Thyroid gland (tissue), 4 donors: ENCODE measurements at regions not wholly inside any gene's neighbourhood (a gene's known extent, or its start where the extent isn't known, plus 50 kb on each side); places are given as distances from the start of the nearest gene placed in this dataset.

Experiments
- DNase-seq, 2 donors: peaks; one replicate each; pipeline ENCODE4 v3.0.0-alpha.2; 2019
- H3K27ac ChIP-seq, 3 donors: fragments of 200-600 bp; sonication (generic); 1 replicate in 2 of 3; 2 replicates in 1 of 3; pipeline ENCODE4 v1.5.1; 2016 to 2019; ENCODE audit warnings: mild to moderate bottlenecking in 1 of 3, moderate library complexity in 1 of 3
- H3K27me3 ChIP-seq: fragments of 200-600 bp; sonication (generic); one replicate; pipeline ENCODE4 v1.5.1; 2019
- H3K36me3 ChIP-seq, 2 donors: fragments of 200-600 bp; sonication (generic); one replicate each; pipeline ENCODE4 v1.5.1; 2016 to 2019
- H3K4me1 ChIP-seq, 2 donors: fragments of 200-600 bp; sonication (generic); one replicate each; pipeline ENCODE4 v1.5.1; 2017 to 2019
- H3K4me3 ChIP-seq, 3 donors: fragments of 200-600 bp; sonication (generic); replicated peaks in 1 of 3; 1 replicate in 2 of 3; 2 replicates in 1 of 3; pipeline ENCODE4 v1.5.1; 2016; ENCODE audit warnings: mild to moderate bottlenecking in 1 of 3
- H3K9me3 ChIP-seq: fragments of 200-600 bp; sonication (generic); one replicate; pipeline ENCODE4 v1.5.1; 2017
- POLR2A ChIP-seq, 2 donors: fragments of 450-650 bp; IDR thresholded peaks; one replicate each; pipeline ENCODE4 v1.6.1; 2017; ENCODE audit warnings: antibody characterized with exemption in 2 of 2, mild to moderate bottlenecking in 2 of 2, moderate library complexity in 1 of 2
- WGBS, 2 donors: methylation state at CpG; one replicate each; pipeline ENCODE4 v1.1.5; 2017; 5-methylcytosine and 5-hydroxymethylcytosine counted together
- intact Hi-C: fragments of 100-400 bp; cut with DNase I; formaldehyde crosslinking; loops from one replicate; pipeline ENCODE4 v1.15.1; 2023
- TF ChIP-seq, protein P1 (sequence below), 6 experiments: fragments of 200-600 bp in 3 of 6; fragments of 450-650 bp in 3 of 6; sonication (generic) in 3 of 6; IDR thresholded peaks; one replicate each; pipeline ENCODE4 v1.5.1; 2016 to 2019; ENCODE audit warnings: antibody characterized with exemption in 6 of 6, mild to moderate bottlenecking in 2 of 6, inconsistent platforms in 1 of 6, moderate library complexity in 1 of 6

- Histone ChIP-seq H3K4me3 (no peak overlapping the region), H3K9me3 (no peaks in the 10 kb centered on the region), H3K36me3 (no peaks in the 10 kb centered on the region), H3K4me1 (no peaks in the 10 kb centered on the region), H3K27me3 (no peaks in the 10 kb centered on the region), H3K27ac (no peak overlapping the region)
- no peak for DNase-seq
- intact Hi-C loops = no loop called here
- WGBS, 2 donors = 90% methylated on average over 3 of the region's 3 CpGs
- no peak for TF ChIP-seq POLR2A (IDR thresholded peaks at IDR 0.05)
- TF ChIP-seq, protein P1, sequence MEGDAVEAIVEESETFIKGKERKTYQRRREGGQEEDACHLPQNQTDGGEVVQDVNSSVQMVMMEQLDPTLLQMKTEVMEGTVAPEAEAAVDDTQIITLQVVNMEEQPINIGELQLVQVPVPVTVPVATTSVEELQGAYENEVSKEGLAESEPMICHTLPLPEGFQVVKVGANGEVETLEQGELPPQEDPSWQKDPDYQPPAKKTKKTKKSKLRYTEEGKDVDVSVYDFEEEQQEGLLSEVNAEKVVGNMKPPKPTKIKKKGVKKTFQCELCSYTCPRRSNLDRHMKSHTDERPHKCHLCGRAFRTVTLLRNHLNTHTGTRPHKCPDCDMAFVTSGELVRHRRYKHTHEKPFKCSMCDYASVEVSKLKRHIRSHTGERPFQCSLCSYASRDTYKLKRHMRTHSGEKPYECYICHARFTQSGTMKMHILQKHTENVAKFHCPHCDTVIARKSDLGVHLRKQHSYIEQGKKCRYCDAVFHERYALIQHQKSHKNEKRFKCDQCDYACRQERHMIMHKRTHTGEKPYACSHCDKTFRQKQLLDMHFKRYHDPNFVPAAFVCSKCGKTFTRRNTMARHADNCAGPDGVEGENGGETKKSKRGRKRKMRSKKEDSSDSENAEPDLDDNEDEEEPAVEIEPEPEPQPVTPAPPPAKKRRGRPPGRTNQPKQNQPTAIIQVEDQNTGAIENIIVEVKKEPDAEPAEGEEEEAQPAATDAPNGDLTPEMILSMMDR (IDR thresholded peaks at IDR 0.05) = no peak
These were observed 297.2 kb downstream of the HS3ST1 start for GRCh38 chr4:11131491-11131890.

DNA sequence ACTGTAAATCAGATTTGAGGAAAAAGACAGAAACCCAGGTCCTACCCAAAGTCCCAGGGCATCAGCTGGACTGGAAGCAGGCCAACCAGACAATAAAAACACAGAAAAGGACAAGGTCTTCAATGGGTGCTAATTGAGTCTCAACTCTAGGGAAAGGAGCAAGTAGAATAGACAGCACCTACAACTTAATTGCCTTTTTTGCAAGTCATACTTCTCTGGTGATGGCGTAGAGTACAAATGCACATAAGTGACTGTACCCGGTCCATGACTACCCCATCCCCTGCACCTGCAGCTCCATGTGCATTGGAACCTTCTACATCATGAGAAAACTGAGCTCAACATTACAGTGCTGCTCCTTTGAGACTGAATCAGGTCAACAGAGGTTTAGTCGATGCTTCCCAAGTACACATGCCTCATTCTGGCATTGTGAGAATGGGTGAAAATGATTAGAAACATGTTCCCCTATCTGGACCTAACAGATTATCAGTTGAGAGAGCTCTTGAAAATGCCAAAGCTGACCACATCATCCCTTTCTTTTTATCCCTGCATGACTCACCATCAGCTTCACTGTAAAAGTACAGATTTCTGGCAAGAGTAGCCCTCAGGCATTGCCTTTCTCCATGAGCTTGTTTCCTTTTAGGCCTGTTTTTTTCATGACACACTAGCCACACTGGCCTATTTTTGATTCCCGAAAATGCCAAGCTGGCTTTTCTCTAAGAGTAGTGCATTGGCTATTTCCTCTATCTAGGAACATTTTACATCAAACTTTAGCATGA, 298.3 kb downstream of the HS3ST1 start:
- Histone ChIP-seq H3K36me3 (no peaks in the 10 kb centered on the region), H3K27me3 (no peaks in the 10 kb centered on the region), H3K4me1 (no peaks in the 10 kb centered on the region), H3K27ac (no peak overlapping the region), H3K9me3 (no peaks in the 10 kb centered on the region), H3K4me3 (no peak overlapping the region)
- DNase-seq = no peak
- intact Hi-C loops = no loop called here
- no peak for TF ChIP-seq POLR2A (IDR thresholded peaks at IDR 0.05)
- TF ChIP-seq, protein P1 (IDR thresholded peaks at IDR 0.05) = no peak
- WGBS, 2 donors = 87 to 90% methylated on average over 4 of the region's 4 CpGs

DNA sequence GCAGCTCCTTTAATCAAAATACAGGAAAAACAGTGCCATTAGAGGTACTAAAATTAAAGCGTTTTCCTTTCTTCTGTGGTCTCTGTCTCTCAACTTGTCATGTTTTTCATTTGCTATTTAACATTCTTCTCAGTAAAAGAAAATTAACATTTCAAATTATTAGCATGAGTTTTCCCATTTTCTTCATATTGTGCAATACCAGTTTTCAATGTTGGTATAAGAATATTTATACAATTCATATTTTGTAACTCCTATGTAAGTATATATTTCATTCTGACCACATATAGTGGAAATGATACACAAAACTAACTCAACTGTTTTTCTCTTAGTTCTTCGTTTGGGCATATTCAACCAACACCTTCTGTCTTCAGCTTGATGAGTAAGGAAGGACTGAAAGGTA, 308.3 kb downstream of the HS3ST1 start:
- 88% methylated on average over 2 of the region's 2 CpGs for WGBS, 2 donors
- TF ChIP-seq POLR2A (IDR thresholded peaks at IDR 0.05) = no peak
- TF ChIP-seq, protein P1 (IDR thresholded peaks at IDR 0.05) = no peak

GRCh38 chr4:11119474-11119873, 309.2 kb downstream of the HS3ST1 start:
- intact Hi-C loops = no loop called here
- DNase-seq = no peak
- WGBS, 2 donors = 87 to 100% methylated on average over 1 of the region's 1 CpG

More for the DNA sequence above, 308.3 kb downstream of the HS3ST1 start:
- Histone ChIP-seq H3K27ac (no peak overlapping the region), H3K27me3 (no peaks in the 10 kb centered on the region), H3K36me3 (no peaks in the 10 kb centered on the region), H3K4me3 (no peak overlapping the region), H3K4me1 (no peaks in the 10 kb centered on the region), H3K9me3 (no peaks in the 10 kb centered on the region)
- no peak for DNase-seq
- intact Hi-C loops = no loop called here

GRCh38 chr4:11118513-11118912, 310.2 kb downstream of the HS3ST1 start:
- no peaks in the 10 kb centered on the region for H3K4me1 ChIP-seq
- intact Hi-C loops = no loop called here
- no peaks in the 10 kb centered on the region for H3K9me3 ChIP-seq
- WGBS, 2 donors = 90 to 94% methylated on average over 2 of the region's 2 CpGs
- no peaks in the 10 kb centered on the region for H3K36me3 ChIP-seq
- no peak overlapping the region for H3K4me3 ChIP-seq
- no peak overlapping the region for H3K27ac ChIP-seq
- TF ChIP-seq, protein P1 (IDR thresholded peaks at IDR 0.05) = no peak
- no peak for TF ChIP-seq POLR2A (IDR thresholded peaks at IDR 0.05)
- DNase-seq = no peak
- no peaks in the 10 kb centered on the region for H3K27me3 ChIP-seq

More at GRCh38 chr4:11119474-11119873, 309.2 kb downstream of the HS3ST1 start:
- H3K4me3 ChIP-seq = no peak overlapping the region
- no peak overlapping the region for H3K27ac ChIP-seq
- no peaks in the 10 kb centered on the region for H3K36me3 ChIP-seq
- no peak for TF ChIP-seq POLR2A (IDR thresholded peaks at IDR 0.05)
- TF ChIP-seq, protein P1 (IDR thresholded peaks at IDR 0.05) = no peak
- no peaks in the 10 kb centered on the region for H3K9me3 ChIP-seq
- H3K4me1 ChIP-seq = no peaks in the 10 kb centered on the region
- no peaks in the 10 kb centered on the region for H3K27me3 ChIP-seq
